Calu3 (cell line): ENCODE measurements at regions not wholly inside any gene's neighbourhood (a gene's known extent, or its start where the extent isn't known, plus 50 kb on each side); places are given as distances from the start of the nearest gene placed in this dataset.

Experiments
- BruUV-seq: library from RNA; stranded (reverse); fragments of 400-500 nt; replicated peaks from 2 replicates; lab custom pipeline; 2021; lab: Mats Ljungman, UMichigan
- CTCF ChIA-PET: fragments of 300-600 bp; sonication (Branson Sonifier 250); formaldehyde crosslinking; loops from one replicate; lab custom pipeline; 2022; ENCODE audit warnings: antibody characterized with exemption; lab: Charles Lee
- DNase-seq: peaks from one replicate; pipeline ENCODE4 v3.0.0; 2022
- H3K27ac Mint-ChIP-seq: one replicate; pipeline ENCODE4 v1.8.0; 2022; ENCODE audit warnings: mixed read lengths; ENCODE audit not compliant: unreplicated experiment
- H3K27me3 Mint-ChIP-seq: one replicate; pipeline ENCODE4 v1.8.0; 2022; ENCODE audit warnings: mixed read lengths; ENCODE audit not compliant: unreplicated experiment
- H3K36me3 Mint-ChIP-seq: one replicate; pipeline ENCODE4 v1.8.0; 2022; ENCODE audit warnings: mild to moderate bottlenecking, moderate library complexity, mixed read lengths; ENCODE audit not compliant: insufficient read depth, unreplicated experiment
- H3K4me1 Mint-ChIP-seq: one replicate; pipeline ENCODE4 v1.8.0; 2022; ENCODE audit warnings: mild to moderate bottlenecking, low read depth, mixed read lengths; ENCODE audit not compliant: unreplicated experiment
- H3K4me3 Mint-ChIP-seq: one replicate; pipeline ENCODE4 v1.8.0; 2022; ENCODE audit warnings: mild to moderate bottlenecking, low read depth, moderate library complexity, mixed read lengths; ENCODE audit not compliant: unreplicated experiment
- H3K9me3 Mint-ChIP-seq: one replicate; pipeline ENCODE4 v1.8.0; 2022; ENCODE audit warnings: low read depth, mixed read lengths; ENCODE audit not compliant: unreplicated experiment
- intact Hi-C: fragments of 100-400 bp; cut with micrococcal nuclease; formaldehyde crosslinking; loops from one replicate; pipeline ENCODE4 v1.10.0; 2022; ENCODE audit not compliant: unreplicated experiment
- TF ChIP-seq, protein P1 (sequence below): fragments of 200-600 bp; IDR thresholded peaks from one replicate; pipeline ENCODE4 v1.8.0; 2022; ENCODE audit warnings: antibody characterized with exemption; ENCODE audit not compliant: unreplicated experiment

DNA sequence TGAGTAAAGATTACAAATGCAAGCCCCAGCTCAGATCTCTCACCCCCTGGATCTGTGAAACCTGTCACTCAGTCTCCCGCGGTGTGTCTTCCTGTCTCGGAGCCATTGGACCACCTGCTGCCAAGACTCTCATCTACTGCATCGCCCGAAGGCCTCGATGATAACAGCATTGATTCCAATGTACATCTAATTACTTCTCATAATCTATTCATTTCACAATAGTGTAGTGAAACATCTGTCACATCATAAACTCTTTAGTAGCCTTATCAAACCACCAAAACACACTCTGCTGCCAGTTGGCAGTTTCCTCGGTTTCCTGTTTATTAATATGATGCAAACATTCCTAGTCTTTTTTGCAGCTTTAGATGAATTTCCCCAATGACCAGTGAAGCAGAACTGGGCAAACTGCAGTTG, 220.3 kb downstream of the POU4F1 start:
- no peaks in the 10 kb centered on the region for H3K36me3 Mint-ChIP-seq
- TF ChIP-seq, protein P1, sequence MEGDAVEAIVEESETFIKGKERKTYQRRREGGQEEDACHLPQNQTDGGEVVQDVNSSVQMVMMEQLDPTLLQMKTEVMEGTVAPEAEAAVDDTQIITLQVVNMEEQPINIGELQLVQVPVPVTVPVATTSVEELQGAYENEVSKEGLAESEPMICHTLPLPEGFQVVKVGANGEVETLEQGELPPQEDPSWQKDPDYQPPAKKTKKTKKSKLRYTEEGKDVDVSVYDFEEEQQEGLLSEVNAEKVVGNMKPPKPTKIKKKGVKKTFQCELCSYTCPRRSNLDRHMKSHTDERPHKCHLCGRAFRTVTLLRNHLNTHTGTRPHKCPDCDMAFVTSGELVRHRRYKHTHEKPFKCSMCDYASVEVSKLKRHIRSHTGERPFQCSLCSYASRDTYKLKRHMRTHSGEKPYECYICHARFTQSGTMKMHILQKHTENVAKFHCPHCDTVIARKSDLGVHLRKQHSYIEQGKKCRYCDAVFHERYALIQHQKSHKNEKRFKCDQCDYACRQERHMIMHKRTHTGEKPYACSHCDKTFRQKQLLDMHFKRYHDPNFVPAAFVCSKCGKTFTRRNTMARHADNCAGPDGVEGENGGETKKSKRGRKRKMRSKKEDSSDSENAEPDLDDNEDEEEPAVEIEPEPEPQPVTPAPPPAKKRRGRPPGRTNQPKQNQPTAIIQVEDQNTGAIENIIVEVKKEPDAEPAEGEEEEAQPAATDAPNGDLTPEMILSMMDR, result no peak
- H3K9me3 Mint-ChIP-seq, result no peaks in the 10 kb centered on the region
- H3K27me3 Mint-ChIP-seq, result no peaks in the 10 kb centered on the region
- BruUV-seq, result no TSS peak
- no peak overlapping the region for H3K27ac Mint-ChIP-seq
- no peak for DNase-seq
- CTCF ChIA-PET, result no interaction called here
- H3K4me3 Mint-ChIP-seq, result no peak overlapping the region
- H3K4me1 Mint-ChIP-seq, result no peaks in the 10 kb centered on the region
- intact Hi-C loops, result no loop called here

DNA sequence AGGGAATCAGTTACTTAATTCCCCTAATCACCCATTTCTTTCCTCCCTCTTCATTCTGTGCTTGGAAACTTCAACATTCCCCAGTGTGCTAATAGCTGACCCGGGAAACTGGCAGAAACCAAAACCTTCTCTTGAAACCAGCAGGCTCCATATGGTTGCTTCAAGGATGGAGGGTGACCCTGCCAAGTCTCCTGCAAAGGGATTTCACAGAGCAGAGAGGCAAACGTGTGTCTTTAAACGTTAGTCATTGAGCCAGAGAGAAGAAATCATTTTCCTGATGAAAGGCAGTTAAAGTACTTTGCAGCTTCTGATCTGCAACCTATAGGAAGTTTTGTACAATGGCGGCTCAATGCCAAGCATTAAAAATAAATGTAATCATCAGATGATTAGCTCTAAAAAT, 220.9 kb downstream of the POU4F1 start:
- CTCF ChIA-PET, result no interaction called here
- H3K4me1 Mint-ChIP-seq, result no peaks in the 10 kb centered on the region
- H3K27ac Mint-ChIP-seq, result no peak overlapping the region
- no peak overlapping the region for H3K4me3 Mint-ChIP-seq
- H3K27me3 Mint-ChIP-seq, result no peaks in the 10 kb centered on the region
- DNase-seq, result no peak
- intact Hi-C loops, result no loop called here
- TF ChIP-seq, protein P1, result no peak
- no peaks in the 10 kb centered on the region for H3K9me3 Mint-ChIP-seq
- no peaks in the 10 kb centered on the region for H3K36me3 Mint-ChIP-seq
- no TSS peak for BruUV-seq

DNA sequence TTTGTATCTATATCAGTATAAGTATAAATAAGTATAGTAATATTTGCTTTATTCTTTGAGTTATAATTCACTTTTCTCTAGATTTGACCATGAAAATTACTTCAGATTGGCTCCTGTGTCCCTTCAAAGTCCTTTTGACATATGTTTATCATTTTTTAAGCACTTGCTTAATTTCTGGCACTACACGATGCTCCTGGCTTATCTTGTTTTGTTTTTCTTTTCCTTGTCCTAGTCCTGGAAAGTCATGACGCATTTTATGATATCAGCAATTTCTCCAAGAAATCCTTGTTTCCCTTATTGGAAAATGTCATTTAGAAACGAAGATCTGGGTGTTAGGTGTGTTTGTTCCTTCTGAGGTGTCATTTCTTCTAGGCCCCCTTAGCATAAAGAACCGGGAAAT, 226.5 kb downstream of the POU4F1 start:
- TF ChIP-seq, protein P1, result no peak
- Mint-ChIP-seq H3K9me3 (no peaks in the 10 kb centered on the region), H3K4me1 (no peaks in the 10 kb centered on the region), H3K27me3 (no peaks in the 10 kb centered on the region), H3K36me3 (no peaks in the 10 kb centered on the region), H3K4me3 (no peak overlapping the region), H3K27ac (no peak overlapping the region)
- intact Hi-C loops, result no loop called here
- no peak for DNase-seq
- CTCF ChIA-PET, result no interaction called here
- no TSS peak for BruUV-seq

DNA sequence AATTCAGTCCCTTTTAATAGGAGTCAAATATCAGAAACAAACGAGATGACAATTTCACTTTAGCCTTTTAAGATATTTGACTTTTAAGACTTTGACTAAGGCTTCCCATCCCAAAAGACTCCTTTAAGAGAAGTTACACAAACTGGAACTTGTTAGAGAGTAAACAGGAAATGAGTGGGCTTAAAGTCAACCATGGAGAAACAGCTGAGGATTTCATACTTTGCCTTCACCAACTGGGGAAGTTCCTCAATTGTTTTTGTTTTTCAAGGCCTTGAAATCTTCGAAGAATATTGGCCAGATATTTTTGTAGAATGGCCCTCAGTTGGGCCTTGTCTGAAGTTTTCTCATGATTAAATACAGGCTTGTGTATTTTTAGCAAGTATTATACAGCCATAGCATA, 227.3 kb downstream of the POU4F1 start:
- Mint-ChIP-seq H3K4me1 (no peaks in the 10 kb centered on the region), H3K27me3 (no peaks in the 10 kb centered on the region), H3K27ac (no peak overlapping the region), H3K36me3 (no peaks in the 10 kb centered on the region), H3K9me3 (no peaks in the 10 kb centered on the region), H3K4me3 (no peak overlapping the region)
- TF ChIP-seq, protein P1, result no peak
- no peak for DNase-seq
- BruUV-seq, result no TSS peak
- CTCF ChIA-PET, result no interaction called here
- intact Hi-C loops, result no loop called here
